GM19463 (cell line): ENCODE measurements at regions not wholly inside any gene's neighbourhood (a gene's known extent, or its start where the extent isn't known, plus 50 kb on each side); places are given as distances from the start of the nearest gene placed in this dataset.

Source experiments
- ATAC-seq: cut with Tn5 transposase; IDR thresholded peaks from one replicate; pipeline ENCODE4 v1.9.1; 2021; ENCODE audit warnings: mild to moderate bottlenecking, moderate library complexity; ENCODE audit not compliant: unreplicated experiment

DNA sequence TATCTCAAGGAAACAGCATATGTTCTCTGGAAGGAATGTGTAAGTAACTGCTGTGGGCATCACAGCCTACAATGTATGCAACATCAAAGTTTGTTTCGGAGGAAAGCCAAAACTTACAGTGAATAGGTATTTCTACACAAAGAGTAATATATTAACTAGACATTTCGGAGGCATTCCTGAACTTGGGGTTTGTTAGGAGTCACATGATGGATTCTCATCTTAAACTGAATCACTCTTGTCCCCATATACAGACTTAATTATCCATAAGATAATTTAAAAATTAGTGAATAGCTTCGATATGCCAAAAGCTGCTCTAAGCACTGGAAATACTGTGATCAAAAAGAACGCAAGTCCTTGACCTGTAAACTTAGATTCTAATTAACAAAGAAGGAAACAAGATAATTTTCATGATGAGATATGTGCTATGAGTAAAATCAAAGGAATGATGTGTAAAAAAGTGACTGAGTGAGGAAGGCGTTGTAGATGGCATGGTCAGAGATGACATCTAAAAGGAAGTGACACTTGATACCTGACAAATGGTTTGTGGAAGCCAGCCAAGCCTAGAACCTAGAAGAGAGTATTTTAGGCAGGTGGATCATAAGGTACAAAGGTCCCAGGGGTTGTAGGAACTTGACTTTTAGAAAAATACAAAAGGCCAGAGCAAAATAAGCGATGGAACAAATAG is 273.1 kb downstream of the MRPL39 start:
- no peak for ATAC-seq

DNA sequence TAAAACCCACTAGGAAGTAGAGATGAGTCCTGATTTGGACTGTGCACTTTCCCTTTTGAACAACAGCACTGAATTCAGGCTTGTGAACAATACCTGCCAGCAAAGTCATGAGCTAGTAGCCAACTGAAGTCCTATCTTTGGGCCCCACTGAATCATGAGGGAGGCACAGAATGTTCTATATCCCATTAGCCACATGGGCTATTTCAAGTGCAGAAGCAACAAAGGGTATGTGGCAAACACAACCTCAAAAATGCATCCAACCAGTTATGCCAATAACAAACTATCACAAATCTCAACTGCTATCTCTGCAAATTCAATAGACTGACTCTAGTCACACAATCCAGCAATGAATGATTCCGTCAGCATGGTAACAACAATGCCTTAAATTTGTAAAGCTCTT is 276.0 kb downstream of the MRPL39 start:
- no peak for ATAC-seq

DNA sequence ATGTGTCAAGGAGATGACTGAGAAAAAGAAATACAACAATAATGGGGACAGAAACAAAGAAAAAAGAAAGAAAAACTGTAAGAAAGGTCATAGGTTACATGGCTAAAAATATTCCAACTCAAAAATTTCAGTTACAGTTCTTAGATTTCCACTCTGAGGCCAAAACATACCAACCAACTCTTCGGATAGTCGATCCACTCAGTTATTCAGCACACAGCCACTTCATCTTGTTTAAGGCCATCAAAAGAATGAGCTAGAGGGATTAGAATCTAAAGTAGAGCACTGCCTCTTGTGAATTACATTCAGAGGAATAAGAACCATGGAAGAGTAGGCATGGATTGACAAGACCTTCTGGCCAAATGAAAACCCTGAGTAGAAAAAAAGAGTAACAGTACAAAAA is 277.0 kb downstream of the MRPL39 start:
- ATAC-seq: no peak

DNA sequence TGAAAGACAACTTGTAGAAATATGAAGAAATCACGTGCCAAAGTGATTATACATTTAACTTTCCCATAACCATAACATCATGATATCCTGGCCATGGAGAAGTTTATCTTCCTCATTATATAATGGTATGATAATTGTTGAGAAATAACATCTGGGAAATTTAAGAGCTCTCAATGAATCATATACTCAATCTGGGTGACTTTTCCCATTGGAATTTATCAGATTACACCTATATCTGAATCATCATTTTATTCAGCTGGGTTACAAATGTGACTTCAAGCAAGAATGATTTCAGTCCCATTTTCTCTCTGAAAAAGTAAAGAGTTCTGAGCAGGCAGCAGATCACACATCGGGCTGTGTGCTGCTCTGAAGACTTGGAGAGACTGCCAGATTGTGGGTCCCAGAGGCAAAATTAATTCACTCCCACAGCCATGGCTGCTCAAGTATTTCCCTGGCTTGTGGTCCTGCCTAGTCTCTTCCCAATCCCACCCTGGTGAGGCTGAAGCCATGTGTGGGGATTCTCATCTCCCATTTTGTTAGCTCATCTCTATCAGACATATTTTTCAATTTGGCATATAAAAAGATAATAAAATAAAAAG is 278.0 kb downstream of the MRPL39 start:
- ATAC-seq: no peak

DNA sequence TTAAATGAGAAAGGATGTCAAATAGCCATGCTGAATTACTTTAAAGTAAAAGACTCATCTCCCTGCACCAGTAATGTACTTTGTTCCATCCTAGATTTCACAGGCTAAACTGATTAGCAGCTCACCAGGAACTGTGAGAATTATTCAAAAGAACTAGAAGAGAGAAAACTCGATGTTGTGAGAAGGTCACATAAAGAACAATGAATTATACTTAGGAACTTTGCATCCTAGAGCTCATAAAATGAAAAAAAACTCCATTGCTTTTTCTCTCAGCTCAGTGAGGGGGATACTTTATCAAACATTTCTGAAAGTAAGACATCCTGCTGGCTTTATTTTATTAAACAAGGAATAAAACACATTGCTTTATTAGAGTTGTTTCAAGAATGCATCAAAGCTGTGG is 278.5 kb downstream of the MRPL39 start:
- ATAC-seq: no peak

DNA sequence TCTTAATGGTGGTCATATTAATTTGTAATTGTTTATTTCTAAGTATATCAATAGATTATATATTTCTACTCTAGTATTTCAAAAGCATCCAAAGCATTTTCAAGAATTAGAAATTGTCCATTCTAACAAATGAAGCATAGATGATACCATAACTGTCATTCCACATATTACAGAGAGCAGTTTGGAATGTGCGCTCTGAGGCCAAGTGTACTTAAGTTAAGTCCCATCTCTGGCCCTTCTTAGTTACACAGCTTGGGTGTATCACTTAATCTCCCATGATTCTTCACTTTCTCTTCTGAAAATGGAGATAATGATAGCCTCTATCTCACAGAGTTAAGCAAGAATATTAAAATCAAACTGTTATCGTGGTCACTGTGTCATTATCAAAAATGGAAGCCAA is 281.1 kb downstream of the MRPL39 start:
- no peak for ATAC-seq

DNA sequence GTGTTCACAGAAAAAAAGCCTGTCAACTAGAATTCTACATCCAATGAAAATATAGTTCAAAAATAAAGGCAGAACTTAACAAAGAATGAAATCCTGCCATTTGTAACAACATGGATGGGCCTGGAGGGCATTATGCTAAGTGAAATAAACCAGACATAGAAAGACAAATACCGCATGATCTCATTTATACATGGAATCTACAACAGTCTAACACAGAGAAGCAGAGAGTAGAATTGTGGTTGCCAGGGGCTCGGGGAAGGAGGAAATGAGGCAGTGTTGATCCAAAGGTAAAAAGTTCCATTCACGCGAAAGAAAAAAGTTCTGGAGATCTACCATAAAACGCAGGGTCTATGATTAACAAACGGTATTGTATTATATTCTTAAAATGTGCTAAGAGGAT is 282.6 kb downstream of the MRPL39 start:
- ATAC-seq: no peak

DNA sequence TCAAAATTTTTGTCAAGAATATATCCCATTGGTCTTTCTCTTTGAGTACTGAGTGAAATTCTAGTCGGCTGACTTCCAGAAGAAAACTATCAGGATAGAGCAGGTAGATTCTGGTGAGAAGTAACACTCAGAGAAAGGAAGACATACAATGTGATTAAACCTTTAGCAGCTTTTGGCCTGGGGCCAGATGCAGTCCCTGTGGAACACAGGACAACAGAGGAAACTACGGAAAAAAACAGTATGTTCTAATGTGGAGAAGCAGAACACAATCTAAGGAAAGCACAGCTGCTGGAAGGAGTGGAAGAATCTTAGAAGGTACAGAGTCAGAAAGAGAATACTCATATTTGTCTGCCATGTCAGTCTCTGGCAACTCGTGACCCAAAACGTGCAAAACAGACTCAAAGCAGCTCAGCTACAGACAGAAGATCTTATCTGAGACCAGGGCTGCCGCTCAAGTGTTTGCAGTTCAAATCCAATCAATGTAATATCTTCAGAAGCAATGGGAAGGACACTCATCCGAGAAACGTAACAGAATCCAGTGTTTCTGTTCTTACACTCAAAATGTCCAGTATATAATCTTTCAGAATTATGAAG is 283.8 kb downstream of the MRPL39 start:
- no peak for ATAC-seq

DNA sequence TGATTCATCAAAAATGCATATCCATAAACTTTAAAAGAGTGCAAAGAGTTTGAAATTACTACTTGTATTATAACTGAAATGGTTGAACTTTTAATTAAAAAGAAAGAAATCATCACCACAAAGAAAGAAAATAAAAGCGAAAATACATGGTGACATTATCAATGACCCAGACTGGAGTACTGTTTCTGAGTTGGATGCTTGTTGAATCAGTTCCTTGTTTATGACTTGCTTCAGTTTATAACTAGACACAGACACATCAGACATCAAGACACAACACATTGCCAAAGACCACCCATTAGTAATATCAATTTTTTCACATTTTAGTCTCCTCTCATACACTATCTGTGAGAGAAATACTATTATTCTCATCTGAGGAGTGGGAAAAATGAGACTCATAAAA is 293.0 kb downstream of the MRPL39 start:
- no peak for ATAC-seq

DNA sequence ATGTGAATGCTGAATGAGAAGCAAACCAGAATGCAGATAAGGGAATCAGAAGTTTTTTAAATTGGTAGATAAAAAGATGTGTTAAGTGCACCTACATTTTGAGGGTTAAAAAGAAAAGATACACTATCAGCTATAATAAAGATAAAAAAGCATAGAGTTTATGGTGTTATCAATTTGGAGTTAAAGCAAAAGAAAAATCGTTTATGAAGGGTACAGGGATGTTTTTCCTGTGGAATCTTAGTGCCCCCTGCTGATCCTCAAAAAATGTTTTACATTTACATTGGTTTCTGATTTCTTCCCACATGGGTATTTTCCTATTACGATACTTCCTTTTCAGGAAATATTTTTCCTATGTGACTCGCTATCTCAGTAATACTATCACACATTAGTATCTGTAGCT is 293.5 kb downstream of the MRPL39 start:
- ATAC-seq: no peak

DNA sequence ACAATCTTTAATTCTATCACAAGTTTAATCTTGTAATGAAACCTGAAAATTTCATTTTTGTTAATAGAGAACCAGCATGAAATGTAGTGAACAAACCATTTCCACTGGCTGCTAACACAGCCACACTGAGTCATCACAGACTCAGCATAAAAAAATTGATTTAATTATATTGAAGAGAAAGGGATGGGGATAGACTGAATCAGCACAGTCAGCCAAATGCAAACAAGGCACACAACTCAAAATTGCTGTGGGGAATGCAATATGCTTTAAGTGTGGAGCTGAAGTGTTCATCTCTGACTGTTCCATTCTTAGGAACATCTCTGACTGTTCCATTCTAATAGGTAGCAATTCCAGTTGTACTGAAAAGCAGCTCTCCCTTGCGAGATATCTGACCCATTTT is 299.8 kb downstream of the MRPL39 start:
- ATAC-seq: no peak

DNA sequence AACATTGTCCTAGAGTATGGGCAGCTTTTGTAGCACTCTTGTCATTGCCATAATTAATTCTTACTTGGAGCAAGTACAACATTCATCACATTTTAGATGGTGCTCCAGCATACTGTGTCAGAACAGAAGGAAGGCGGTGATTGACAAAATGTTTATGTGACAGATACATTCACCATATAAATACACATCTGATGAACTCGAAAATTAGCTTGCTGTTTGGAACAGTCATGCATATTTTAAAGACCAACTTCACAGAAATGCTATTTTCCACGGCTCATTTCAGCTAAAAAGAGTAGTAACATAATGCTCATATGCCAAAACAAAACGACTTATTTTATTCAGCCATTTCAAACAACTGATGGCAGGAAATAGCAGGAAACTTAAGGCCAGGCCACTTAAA is 302.7 kb downstream of the MRPL39 start:
- no peak for ATAC-seq

DNA sequence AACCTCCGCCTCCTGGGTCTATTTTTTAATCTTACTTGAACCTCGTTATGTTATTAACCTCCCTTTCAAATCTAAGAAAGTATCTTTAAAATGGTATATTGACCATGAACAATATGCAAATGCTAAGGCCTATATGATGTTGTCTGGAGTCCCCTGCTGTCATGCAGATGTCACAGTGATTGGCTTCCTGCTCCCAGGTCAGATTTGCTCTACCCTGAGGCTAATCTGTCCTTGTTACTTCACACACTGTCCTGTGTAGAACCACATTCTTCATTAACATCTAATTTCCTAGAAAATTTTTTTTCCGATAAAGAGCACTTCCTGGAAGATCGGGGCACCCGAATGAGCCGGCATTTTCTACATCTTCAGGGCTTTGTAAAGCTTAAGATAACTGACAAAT is 306.6 kb downstream of the MRPL39 start:
- no peak for ATAC-seq

DNA sequence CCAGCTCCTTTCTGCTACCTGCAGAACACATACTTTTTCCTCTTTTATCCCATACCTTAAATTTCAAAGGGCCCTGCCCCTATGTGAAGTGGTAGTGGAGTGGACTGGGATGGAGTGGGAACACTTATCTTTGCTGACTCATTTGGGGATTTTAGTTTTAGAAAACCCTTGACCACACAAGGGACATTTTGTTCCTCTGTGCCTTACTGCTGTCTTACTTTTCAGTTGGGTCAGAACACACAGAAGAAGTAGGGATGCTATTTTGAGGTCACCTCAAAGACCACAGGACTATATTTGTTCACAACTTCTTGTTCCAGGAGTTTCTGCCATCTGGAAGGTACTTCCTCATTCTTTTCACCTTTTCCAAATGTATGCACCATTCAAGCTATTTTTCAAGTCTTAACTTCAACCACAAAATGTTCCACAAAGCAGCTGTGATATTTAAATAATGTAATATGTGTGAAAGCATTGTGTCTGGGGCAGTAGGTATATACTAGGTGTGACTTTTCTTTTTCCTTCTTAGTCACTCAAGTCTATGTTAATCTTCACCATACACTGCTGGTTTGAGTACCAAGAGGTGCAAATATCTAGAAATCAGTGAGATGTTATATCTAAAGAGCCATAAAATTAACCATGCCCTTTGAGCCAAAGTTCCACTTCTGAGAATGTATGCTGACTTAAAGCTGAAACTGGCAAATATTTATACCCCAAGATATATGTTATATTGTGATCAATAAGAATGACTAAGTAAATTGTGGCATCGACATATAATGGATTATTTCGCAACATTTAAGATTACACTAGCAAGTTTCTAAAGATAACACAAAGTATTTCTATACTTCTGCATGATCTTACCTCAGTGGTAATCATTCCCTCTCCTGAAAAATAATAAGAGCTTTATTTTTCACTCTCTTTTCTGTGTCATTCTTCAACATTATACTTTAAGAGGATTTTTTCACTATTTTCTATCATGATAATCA is 308.5 kb downstream of the MRPL39 start:
- peak; percentile 86 for ATAC-seq

DNA sequence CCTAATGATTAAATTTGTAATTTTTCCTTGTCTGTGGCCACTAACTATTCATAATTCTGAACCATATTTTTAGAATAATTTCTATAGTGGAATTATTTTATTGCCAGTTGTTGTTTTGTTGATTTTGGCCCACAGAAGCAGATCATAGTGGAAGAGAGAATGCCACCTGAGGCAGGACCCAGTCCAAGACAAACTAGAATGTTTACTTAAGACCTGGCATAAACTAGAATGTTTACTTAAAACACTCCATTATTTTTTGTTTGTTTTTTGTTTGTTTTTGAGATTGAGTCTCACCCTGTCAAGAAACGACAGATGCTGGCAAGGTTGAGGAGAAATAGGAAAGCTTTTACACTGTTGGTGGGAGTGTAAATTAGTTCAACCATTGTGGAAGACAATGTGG is 310.2 kb downstream of the MRPL39 start:
- no peak for ATAC-seq

DNA sequence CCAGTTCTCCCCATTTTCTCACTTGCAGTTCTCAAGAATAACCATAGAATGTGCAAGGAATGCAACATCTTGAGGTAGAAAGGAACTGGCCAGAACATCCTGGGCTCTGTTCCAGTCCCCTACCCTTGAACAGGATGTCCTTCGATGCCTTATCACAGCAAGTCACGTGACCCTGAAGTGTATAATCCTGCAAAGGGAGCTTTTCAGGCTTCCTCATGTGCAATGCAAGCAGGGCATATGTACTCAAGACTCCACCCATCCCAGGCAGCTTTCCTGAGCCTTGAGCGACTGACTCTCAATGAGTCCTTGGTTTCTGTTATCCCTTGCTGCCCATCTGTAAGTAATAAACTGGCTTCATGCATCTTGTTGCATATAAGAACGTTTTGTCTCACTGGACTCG is 311.0 kb downstream of the MRPL39 start:
- no peak for ATAC-seq

DNA sequence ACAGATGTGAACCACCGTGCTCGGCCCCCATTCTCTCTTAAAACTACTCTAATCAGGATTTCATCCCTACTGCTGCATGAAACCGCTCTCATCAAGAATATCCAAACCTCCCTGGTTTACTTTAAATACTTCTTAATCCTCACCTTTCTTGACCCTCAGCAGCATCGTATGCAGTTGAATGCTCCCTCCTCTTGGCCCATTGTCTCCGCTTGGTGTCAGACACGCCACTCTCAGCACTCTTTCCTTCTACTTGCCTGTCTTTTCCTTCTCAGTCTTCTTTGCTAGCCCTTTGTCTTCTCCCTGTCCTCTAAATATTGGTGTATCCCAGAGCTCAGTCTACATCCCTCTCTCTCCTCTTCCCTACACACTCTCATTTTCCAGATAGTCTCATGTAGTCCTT is 314.9 kb downstream of the MRPL39 start:
- ATAC-seq: no peak

DNA sequence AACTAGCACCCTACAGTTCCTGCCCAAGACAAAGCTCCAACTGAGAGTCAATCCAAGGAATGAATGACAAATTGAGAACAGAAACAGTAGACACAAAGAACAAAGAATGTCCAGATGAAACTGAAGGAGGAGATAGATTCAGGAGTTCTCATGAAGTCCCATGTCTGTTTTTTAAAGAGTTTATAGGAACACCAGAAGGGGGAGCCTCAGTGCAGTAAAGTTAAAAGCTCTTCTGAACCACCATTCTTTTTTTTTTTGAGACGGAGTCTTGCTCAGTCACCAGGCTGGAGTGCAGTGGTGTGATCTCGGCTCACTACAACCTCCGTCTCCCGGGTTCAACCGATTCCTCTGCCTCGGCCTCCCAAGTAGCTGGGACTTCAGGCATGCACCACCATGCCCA is 323.6 kb downstream of the MRPL39 start:
- ATAC-seq: no peak

DNA sequence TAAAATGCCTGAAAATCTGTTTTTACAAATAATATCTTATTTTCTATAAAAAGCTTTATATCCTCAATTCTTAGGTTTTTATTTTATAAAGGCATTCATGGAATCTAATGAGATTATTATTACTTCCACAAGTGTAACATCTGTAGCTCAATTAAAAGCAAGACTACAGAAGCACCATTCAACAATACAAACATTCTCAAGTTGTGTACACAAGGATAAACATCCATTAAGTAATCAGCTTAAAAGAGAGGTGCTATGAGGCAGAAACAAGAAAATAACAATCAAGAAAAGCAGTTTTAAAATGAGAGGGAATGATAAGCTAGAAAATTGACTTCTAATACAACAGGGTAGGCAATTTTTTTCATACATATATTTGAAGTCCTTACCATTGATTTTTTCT is 326.1 kb downstream of the MRPL39 start:
- ATAC-seq: no peak

DNA sequence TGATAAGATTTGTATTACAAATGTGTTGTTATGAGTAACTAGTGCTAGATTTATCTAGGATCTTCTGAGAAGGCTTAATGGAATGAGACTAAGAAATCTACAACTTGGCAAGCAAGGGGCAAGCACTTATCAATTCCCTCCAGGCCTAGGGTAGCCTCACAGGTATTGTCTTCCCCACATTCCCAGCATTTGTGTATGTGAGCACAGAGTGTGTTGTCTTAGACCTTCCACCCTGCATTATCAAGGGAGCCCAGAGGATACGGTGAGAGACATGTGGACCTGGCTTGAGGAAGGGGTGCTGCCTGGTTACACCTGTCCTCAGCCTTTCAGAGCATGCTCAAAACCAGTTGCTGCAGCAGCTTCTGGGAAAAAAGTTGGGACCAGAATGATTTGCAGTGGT is 327.2 kb downstream of the MRPL39 start:
- no peak for ATAC-seq

DNA sequence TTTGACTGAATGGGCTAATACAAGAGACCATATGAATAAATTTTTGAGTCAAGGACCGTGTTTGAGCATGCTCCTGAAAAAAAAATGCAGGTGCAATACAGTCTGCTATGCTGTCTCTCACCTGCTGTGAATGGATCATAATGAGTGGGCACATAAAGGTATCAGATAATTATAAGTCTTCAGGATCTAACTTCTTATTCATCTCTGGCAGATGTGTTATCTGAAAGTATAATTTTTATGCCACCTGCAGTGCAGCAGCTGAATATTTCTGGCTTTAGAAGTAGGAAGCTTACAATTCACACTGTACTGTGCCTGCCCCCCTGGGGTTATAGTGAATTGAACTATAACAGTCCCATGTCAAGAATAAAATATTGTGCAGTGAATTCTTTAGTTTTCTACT is 333.3 kb downstream of the MRPL39 start:
- no peak for ATAC-seq
